GM21381 (cell line): ENCODE measurements at regions not wholly inside any gene's neighbourhood (a gene's known extent, or its start where the extent isn't known, plus 50 kb on each side); places are given as distances from the start of the nearest gene placed in this dataset.
"Not testable (repeated sequence)": the region's sequence is repeated elsewhere in the genome, so short reads cannot be mapped to it uniquely, and the experiment has no call there.

ENCODE experiments used
- ATAC-seq: cut with Tn5 transposase; IDR thresholded peaks from one replicate; pipeline ENCODE4 v1.9.1; 2021; ENCODE audit warnings: mild to moderate bottlenecking, moderate library complexity; ENCODE audit not compliant: unreplicated experiment

- ATAC-seq: no peak
Measured at GRCh38 chr4:161329852-161330251, 833.9 kb downstream of the FSTL5 start.

GRCh38 chr4:161321706-161322105 lies 842.1 kb downstream of the FSTL5 start:
- ATAC-seq: no peak

- no peak for ATAC-seq
Measured at GRCh38 chr4:161320377-161320776, 843.4 kb downstream of the FSTL5 start.

GRCh38 chr4:161317000-161317399 lies 846.8 kb downstream of the FSTL5 start:
- no peak for ATAC-seq

GRCh38 chr4:161314371-161314770 lies 849.4 kb downstream of the FSTL5 start:
- ATAC-seq: no peak

GRCh38 chr4:161303551-161303950 lies 860.2 kb downstream of the FSTL5 start:
- no peak for ATAC-seq

GRCh38 chr4:161291222-161291621 lies 872.6 kb downstream of the FSTL5 start:
- no peak for ATAC-seq

- no peak for ATAC-seq
Measured at GRCh38 chr4:161287678-161288352, 876.0 kb downstream of the FSTL5 start.

- no peak for ATAC-seq
Measured at GRCh38 chr4:161285461-161285860, 878.3 kb downstream of the FSTL5 start.

- ATAC-seq: no peak
Measured at GRCh38 chr4:161280929-161281328, 882.9 kb downstream of the FSTL5 start.

GRCh38 chr4:161279095-161279494 lies 884.7 kb downstream of the FSTL5 start:
- no peak for ATAC-seq

- ATAC-seq: not testable (repeated sequence)
Measured at GRCh38 chr4:161277150-161277787, 886.5 kb downstream of the FSTL5 start.

- no peak for ATAC-seq
Measured at GRCh38 chr4:161273607-161274006, 890.2 kb downstream of the FSTL5 start.

GRCh38 chr4:161260819-161261218 lies 903.0 kb downstream of the FSTL5 start:
- ATAC-seq: no peak

- ATAC-seq: no peak
Measured at GRCh38 chr4:161256716-161257115, 907.1 kb downstream of the FSTL5 start.

GRCh38 chr4:161256172-161256571 lies 907.6 kb downstream of the FSTL5 start:
- no peak for ATAC-seq

GRCh38 chr4:161254375-161254774 lies 909.4 kb downstream of the FSTL5 start:
- ATAC-seq: no peak

GRCh38 chr4:161252520-161253141 lies 911.2 kb downstream of the FSTL5 start:
- ATAC-seq: peak; percentile 78

GRCh38 chr4:161249779-161250440 lies 913.9 kb downstream of the FSTL5 start:
- ATAC-seq: no peak

- ATAC-seq: no peak
Measured at GRCh38 chr4:161248880-161249279, 914.9 kb downstream of the FSTL5 start.

GRCh38 chr4:161247831-161248230 lies 916.0 kb downstream of the FSTL5 start:
- ATAC-seq: no peak

- ATAC-seq: no peak
Measured at GRCh38 chr4:161238033-161238432, 925.8 kb downstream of the FSTL5 start.
